GM21825 (cell line): ENCODE measurements at regions not wholly inside any gene's neighbourhood (a gene's known extent, or its start where the extent isn't known, plus 50 kb on each side); places are given as distances from the start of the nearest gene placed in this dataset.

Experiments used
- ATAC-seq: cut with Tn5 transposase; IDR thresholded peaks from one replicate; pipeline ENCODE4 v1.9.1; 2021; ENCODE audit warnings: mild to moderate bottlenecking, moderate library complexity; ENCODE audit not compliant: unreplicated experiment

DNA sequence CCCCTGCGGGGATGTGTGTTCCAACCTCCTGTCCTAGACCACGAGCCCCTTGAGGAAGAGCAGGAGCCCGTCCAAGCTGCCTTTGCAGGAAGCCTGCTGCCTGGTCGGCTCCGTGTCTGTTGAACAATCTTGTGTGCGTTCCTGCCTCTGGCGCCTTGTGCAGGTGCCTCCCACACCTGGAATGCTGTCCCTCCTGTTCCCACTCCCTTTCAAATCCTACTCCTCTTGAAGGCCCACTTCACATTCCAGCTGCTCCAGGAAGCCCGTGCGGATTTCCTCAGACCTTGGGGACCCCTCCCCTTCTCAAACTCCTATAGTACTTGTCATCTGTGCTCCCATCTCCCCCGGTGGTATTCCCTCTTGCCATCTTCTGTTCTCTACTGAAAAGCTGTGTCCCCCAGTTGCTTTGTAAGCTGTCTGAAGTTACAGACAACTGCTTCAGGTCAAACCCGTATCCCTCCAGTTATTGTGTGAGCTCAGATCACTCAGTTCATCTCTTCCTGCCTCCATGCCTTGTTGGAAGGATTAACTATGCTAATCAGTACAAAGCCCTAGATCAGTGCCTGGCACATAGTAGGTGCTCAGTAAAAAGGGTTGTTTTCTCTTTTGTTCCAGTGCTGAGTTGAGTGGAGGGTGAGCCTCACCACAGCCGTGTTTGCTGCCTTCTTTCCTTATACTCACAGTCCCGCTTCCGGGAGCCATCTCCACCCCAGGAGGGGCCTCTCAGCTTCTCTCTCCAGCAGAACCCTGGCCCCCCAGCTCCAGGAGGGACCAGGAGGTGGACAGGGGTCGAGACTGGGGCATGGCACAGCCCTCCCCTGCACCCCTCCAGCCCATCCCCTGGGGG lies 241.8 kb upstream of the CIBAR2 start:
- no peak for ATAC-seq

DNA sequence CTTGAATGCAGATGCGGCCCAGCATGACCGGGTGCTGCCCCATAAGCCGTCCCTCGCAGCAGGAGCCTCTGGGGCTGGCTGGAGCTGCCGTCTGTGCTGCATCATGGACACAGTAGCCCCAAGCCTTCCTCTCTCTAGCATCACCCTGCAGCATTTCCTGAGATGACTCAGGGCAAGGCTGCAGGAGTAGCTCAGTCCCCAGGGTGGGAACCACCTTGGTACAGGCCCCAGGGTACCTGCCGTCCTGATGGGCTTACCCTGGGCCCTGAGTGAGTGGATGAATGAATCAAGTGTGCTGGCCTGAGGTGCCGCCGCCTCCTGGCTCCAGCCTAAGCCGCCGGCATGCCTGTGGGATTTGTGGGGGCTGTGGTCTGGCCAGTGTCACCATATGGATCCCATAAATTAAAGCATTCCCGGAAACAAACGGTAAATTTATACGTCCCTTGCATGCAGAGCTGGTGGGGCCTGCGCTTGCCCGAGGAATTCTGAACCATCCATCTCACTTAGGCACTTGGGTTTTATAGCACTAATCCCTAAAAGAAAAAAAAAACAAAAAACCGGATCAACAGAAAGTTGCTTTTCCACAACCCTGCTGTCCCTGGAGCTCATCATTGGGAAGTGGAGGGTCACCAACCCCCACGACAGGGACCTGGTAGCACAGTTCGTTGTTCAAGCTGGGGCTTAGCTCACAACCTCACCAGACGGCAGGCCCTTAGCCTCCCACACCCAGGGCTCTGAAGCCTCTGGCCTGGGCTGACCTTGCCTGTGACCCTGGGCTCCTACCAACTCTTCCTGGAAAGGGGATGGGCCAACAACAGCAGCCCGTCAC lies 242.6 kb upstream of the CIBAR2 start:
- no peak for ATAC-seq

DNA sequence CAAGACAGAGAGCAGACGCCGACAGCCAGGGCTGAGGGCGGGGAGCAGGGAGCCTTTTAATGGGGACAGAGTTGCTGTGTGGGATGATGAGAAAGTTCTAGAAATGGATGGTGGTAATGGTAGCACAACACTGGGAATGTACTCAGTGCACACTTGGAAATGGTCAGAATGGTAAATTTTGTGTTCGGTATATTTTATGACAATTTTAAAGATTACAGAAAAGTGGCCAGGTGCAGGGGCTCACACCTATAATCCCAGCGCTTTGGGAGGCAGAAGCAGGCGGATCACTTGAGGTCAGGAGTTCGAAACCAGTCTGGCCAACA lies 243.2 kb upstream of the CIBAR2 start:
- ATAC-seq, result no peak

DNA sequence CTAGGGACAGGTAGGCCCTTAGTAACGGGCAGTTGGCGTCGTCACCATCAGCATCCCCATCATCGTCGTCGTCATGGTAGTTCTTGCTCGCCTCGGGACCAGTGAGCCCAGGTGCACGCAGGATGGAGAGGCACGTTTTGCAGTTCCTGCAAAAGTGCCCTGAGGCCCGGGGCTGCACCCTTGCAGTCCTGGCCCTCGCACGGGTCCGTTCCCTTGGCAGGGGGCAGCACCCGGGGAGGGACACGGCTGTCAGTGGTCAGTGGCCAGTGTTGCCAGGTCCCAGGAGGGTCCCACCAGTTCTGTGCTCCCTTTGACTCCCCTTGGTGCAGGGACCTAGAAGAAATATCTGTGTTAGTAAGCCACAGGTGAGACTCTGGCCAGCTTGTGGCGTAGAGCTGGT lies 243.9 kb upstream of the CIBAR2 start:
- ATAC-seq, result no peak

DNA sequence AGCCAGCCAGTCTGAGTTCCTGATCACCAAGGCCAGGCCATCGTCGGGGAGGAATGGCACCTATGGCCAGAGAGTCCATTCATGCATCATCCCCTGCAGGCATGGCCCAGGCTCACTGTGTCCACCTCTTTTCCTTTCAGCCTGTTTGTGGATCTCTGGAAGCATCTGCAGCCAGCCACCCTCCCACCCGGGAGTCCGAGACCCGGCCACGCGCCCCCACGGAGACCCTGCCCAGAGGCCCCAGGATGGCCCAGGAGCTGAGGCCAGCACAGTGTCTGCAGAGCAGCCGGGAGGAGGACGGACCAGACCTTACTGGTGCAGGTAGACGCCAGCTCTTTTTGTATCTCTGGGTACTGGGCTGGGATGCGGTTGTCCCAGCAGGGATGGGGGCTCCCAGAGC lies 245.1 kb upstream of the CIBAR2 start:
- ATAC-seq, result no peak

DNA sequence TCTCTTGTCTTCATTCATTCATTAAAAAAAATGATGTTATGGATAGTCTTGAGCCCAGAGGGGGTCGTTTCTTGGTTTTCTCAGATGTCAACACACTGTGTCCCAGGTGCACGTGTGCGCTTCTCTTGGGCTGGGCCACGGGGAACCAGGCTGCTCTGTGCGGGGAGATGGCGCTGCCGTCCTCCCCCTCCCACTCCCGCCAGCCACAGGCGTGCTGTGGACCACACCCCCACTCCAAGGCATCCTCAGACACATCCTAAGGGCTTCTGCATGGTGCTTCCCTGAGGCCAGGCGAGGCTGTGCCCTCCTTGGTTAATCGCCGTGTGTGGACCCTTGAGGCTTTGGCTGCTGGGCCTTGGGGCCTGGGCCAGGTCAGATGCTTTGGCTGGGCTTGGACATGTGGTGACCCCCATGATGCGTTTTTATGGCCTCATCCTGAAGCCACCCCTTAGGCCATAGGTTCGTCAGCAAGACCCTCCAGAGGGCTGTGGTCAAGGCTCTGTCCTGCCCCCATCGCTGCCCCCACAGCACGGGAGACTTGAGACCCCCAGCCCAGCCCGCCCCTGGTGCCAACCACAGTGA lies 245.7 kb upstream of the CIBAR2 start:
- ATAC-seq, result no peak

DNA sequence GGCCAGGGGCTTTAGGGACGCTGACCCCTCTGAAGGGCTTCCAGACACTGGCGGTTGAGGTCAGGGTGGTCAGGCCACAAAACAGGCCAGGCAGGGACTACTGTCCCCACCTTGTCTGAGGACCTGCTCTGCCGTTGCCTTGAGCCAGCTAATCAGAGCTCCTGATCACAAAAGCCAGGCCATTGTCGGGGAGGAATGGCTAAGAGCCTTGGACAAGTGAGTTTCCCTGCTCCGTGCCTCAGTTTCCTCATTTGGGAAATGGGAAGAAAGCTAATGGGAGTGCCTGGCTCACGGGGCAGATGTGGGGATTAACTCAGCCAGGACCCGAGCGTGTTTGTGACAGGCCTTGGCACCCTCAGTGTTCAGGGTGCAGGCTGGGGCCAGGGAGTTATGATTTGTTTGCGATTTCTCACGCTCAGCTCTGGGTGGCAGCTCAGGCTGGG lies 246.5 kb upstream of the CIBAR2 start:
- ATAC-seq, result no peak

DNA sequence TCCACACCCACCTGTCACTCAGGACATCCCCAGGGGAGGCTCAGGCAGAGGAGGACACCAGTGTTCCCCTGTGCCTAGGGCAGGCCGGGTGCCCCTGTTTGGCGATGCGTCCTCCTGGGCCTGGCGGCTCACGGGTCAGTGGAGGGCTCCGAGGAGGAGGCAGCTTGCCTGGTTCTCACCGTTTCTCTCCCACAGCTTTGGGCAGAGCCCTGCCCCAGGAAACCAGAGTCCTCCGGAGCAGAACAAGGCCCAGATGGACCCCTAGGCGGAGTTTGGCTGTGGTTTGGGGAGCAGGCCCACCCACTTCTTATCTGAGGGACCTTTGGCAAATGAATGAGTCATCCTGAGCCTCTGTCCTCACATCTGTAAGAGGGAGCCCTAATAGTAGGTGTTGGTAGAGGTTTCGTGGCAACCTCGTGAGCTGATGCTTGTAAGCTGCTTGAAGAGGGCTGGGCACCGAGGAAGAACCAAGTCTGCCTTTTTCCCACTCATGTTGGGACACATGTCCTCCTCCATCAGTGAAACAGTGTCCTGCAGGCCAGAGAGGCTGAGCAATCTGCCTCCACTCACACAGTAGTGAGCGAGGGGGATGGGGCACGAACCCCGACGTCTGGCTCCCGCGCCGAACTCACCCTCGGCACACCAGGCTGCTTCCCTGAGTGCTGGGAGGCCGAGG lies 247.0 kb upstream of the CIBAR2 start:
- ATAC-seq, result no peak

DNA sequence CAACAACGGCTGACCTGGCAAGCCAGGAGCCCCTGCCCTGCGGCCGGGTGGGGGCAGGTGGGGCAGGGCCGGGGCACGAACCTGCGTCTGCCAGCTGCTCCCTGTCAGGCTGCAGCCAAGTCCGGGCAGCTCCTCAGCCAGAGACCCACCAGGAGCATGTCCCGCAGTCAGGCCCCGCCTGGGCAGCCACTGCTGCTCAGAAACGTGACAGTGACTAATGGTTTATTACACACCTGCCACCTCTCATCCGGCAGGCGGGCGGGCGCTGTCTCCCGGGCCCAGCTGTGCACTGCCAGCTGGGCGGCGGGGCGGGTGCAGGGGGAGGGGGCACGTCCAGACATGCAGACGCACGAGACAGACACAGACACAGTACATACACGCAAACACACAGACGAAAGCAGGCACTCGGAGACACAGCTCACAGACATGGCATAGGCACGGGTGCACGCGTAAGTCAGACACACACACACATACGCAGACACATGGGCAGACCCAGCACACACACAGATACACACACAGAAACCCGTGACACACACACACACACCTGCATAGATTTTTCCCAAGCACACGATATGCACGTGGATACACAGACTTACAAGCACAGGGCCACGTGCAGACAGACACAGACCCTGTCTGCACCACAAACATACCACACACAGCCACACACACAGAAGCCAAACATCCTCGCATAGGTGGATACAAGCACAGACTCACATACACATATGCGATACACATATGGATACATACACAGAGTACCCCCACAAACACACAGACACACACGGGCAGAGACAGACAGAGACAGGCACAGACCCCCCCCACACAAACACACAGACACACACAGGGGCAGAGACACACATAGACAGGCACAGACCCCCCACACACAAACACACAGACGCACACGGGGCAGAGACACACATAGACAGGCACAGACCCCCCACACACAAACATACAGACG lies 248.3 kb upstream of the CIBAR2 start:
- no peak for ATAC-seq

DNA sequence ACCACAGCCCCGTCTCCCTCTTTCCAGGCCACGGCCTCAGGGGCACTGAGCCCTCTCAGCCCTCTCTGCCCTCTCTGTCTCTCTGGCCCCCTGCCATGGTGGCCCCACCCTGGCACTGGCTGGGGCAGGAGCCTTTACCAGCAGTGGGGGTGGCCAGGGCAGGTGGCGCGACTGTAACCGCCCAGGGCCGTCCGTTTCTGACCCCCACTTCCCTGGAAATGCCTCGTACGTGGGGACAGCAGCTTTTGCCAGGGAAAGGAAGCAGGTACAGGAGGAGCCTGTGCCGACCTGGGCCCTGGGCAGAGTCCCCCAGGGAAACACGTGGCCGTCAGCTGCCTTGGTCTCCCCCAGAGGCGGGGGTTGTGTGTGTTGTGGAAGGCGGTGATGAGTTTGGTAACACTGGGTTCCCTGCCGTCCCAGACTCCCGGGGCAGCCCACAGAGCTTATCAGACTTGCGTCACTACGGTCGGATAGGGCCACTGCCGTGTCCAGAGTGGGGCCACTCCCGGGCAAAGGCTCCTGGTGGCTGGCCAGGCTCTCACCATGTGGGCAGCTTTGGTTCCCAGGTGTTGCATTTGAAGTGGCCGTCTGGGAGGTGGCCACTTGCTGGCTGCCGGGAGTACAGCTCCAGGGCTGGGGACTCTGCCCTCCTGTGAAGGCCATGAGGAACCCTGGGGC lies 249.3 kb upstream of the CIBAR2 start:
- no peak for ATAC-seq

DNA sequence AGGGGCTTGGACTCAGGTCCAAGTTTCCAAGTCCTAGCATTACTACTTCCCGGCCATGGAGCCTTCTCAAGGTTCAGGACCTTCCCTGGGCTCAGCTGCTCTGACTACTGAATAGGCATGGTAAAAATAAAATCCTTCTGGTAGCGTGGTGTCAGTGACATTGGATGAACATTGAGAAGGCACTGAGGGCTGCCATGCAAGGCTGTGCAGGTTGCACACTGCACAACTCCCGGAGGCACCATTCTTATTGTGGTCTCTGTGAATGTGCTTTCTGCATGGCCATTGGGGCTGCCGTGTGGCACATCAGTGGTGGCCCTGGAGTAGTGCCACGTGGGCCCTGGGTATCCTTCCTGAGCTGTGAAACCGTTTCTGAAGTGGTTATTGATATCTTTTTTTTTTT lies 250.2 kb upstream of the CIBAR2 start:
- no peak for ATAC-seq

DNA sequence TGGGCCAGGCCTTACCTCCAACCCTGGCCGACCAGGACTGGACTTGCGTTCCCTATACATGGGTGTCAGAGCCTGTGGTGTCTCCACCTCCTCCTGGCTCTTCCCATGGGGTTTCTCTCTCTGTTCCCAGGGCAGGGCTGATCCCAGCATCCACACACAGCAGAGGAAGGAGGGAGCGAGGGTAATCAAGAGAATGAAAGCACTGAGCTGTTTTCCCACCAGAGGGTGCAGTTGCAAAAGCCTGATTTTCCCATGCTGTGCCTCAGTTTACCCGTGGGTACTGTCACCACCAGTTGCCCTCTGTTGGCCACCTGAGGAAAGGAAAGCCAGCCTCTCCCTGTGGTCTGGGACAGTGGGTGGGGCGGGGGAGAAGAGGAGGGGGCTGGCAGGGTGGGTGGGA lies 249.7 kb upstream of the GSE1 start:
- no peak for ATAC-seq

DNA sequence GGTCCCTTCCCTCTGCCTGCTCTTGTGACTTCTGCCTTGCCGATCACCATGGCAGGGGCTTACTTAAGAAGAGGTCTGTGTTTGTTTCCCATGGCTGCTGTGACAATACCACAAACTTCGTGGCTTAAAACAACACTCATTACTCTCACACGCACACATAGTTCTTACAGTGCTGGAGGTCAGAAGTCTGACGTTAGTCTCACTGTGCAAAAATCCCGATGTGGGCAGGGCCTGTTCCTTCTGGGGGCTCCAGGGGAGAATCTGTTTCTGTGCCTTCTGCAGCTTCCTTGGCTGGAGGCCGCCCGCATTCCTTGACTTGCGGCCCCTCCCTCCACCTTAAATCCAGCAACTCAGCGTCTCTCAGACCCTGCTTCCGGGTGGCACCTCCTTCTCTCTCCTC lies 249.2 kb upstream of the GSE1 start:
- no peak for ATAC-seq

DNA sequence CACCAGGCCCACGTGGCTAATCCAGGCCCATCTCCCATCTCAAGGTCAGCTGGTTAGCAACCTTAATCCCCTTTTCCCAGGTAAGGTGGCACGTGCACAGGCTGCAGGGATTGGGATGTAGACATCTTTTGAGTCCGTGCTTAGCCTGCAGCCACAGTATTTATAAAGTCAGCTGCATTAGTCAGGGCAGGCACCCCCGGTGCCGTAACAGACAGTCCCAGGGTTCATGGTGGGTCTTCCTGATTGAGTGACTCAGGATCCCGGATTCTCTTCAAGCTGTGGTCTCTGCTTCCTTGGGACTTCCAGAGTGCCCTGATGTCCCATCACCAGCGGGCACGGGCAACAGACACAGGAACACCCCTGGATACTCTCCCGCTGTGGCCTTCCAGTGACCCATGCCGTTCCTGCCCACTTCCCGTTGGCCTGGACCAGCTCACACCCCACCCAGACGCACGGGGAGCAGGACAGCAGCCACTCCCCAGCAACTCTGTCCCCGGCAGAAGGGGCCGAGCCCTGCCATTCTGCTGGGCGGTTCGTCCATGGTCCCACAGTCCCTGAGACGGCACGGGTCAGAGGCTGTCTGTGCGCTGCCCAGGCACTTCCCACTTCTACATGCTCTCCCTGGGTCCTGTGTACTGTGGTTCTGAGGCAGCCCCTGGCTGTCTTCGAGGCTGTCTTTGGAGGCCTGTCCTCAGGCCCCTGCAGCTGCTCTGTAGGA lies 248.6 kb upstream of the GSE1 start:
- ATAC-seq, result no peak

DNA sequence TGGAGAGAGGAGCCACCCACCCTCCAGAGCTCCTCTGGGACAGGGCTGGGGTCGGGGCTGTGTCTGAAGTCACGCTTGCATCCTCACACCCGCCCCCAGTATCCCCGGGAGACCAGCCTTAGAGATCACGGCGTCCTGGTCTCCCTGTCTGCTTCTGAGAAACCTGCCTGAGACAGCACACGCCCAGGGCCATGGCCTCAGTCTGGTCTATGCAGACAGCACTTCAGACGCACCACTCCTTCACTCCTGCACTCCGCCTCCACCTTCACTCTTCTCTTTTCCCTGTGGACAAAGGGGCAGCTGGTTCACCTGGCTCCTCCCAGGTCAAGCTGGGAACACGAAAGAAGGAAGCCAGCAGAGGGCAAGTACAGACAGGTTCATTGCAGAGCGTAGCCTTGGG lies 248.0 kb upstream of the GSE1 start:
- ATAC-seq, result no peak

DNA sequence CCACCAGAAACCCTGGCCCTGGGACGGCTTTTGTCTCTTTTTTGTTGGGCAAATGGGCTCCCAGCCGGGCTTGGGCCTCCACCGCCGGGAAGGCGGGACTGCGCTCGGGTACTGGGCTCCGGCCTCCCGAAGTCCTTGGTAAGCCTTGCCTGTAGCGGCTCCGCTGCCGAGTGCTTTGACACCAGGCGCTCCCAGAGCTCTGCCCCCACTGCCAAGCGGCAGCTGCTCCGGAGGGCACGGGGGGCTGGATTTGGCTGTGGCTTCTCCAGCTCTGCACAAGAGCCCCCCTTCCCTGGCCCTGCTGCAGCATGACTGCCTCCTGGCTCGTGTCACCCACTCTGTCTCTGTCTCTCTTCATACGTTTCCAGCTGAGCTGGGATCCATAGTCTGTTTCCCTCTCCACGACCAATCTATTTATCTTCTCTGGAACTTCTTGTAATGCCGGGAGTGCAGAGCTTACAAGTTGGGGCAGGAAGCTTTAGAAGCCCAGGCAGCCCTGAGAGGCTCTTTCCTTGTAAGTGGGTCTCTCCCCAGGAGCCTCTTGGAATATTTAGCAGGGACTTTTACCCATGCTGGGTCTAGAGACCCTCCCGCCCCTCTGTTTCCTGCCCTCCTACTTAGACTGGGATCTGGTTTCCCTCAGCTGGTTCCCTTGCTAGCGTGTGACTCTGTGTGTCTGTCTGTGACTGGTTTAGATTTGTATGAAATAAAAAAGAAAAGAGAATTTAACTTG lies 246.9 kb upstream of the GSE1 start:
- no peak for ATAC-seq

DNA sequence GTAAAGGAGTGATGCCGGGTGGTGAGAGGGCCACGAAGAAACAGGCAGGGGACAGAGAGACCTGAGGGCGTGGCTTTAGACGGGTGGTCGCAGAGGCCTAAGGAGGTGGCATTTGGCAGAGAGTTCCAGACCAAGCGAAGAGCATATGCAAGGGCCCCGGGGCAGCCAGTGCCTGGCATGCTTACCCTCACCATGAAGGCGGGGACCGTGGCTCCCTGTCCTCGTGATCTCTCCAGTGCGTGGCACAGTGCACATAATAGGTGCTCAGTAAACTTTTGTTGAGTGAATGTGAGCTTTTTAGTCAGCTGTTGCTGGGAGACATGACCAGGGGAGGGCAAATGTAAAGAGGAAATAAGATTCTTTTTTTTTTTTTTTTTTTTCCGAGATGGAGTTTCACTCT lies 245.6 kb upstream of the GSE1 start:
- ATAC-seq, result no peak

DNA sequence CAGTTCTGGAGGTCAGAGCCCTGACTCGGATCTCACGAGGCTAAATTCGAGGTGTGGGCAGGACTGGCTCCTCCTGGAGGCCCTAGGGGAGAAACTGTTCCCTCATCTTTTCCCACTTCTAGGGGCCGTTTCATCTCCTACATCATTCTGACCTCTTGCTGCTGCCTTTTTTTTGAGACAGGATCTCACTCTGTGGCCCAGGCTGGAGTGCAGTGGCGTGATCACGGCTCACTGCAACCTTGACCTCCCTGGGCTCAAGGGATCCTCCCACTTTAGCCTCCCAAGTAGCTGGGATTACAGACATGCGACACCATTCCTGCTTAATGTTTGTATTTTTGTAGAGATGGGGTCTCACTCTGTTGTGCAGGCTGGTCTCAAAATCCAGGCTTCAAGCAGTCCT lies 244.1 kb upstream of the GSE1 start:
- ATAC-seq, result no peak
